Subcutaneous abdominal adipose tissue (tissue), 5 donors: ENCODE measurements at regions not wholly inside any gene's neighbourhood (a gene's known extent, or its start where the extent isn't known, plus 50 kb on each side); places are given as distances from the start of the nearest gene placed in this dataset.

ENCODE experiments used
- H3K27ac ChIP-seq: one replicate; pipeline ENCODE4 v1.7.0; 2013; ENCODE audit warnings: low read depth, mild to moderate bottlenecking, inconsistent platforms, low read length, moderate library complexity
- H3K27me3 ChIP-seq, 5 donors: one replicate each; pipeline ENCODE4 v1.7.0; 2013; ENCODE audit warnings: low read length in 5 of 5, inconsistent platforms in 1 of 5; ENCODE audit not compliant: control insufficient read depth in 5 of 5, insufficient read depth in 4 of 5
- H3K36me3 ChIP-seq, 5 donors: one replicate each; pipeline ENCODE4 v1.7.0; 2013; ENCODE audit warnings: low read length in 5 of 5; ENCODE audit not compliant: control insufficient read depth in 5 of 5, insufficient read depth in 5 of 5
- H3K4me1 ChIP-seq, 5 donors: one replicate each; pipeline ENCODE4 v1.7.0; 2013; ENCODE audit warnings: low read length in 5 of 5, mild to moderate bottlenecking in 3 of 5, moderate library complexity in 1 of 5; ENCODE audit not compliant: control insufficient read depth in 5 of 5, insufficient read depth in 5 of 5
- H3K4me3 ChIP-seq, 5 donors: one replicate each; pipeline ENCODE4 v1.7.0; 2013; ENCODE audit warnings: low read length in 5 of 5, low read depth in 1 of 5
- H3K9ac ChIP-seq, 5 donors: one replicate each; pipeline ENCODE4 v1.7.0; 2013; ENCODE audit warnings: low read length in 5 of 5, mild to moderate bottlenecking in 4 of 5, moderate library complexity in 3 of 5
- H3K9me3 ChIP-seq, 5 donors: one replicate each; pipeline ENCODE4 v1.7.0; 2013; ENCODE audit warnings: low read length in 5 of 5; ENCODE audit not compliant: control insufficient read depth in 5 of 5
- donor health status: healthy.
- donor health status: healthy.
- donor health status: healthy.
- donor health status: healthy.
- donor health status: healthy.

GRCh38 chr7:12090757-12091221, 120.3 kb upstream of the TMEM106B start:
- H3K9ac ChIP-seq = no peak overlapping the region
- no peak overlapping the region for H3K27ac ChIP-seq
- H3K4me1 ChIP-seq = no peaks in the 10 kb centered on the region
- H3K36me3 ChIP-seq = no peaks in the 10 kb centered on the region
- peaks cover 0 to 8% (median 0%) of the 10 kb centered on the region in 5 donors for H3K9me3 ChIP-seq
- no peak overlapping the region for H3K4me3 ChIP-seq
- H3K27me3 ChIP-seq = no peaks in the 10 kb centered on the region

- Histone ChIP-seq H3K4me1 (no peaks in the 10 kb centered on the region), H3K27me3 (no peaks in the 10 kb centered on the region), H3K36me3 (no peaks in the 10 kb centered on the region), H3K4me3 (no peak overlapping the region), H3K27ac (no peak overlapping the region), H3K9ac (no peak overlapping the region), H3K9me3 (peaks cover 0 to 8% (median 0%) of the 10 kb centered on the region in 5 donors)
Observed at GRCh38 chr7:12091231-12091630, 119.9 kb upstream of the TMEM106B start.

DNA sequence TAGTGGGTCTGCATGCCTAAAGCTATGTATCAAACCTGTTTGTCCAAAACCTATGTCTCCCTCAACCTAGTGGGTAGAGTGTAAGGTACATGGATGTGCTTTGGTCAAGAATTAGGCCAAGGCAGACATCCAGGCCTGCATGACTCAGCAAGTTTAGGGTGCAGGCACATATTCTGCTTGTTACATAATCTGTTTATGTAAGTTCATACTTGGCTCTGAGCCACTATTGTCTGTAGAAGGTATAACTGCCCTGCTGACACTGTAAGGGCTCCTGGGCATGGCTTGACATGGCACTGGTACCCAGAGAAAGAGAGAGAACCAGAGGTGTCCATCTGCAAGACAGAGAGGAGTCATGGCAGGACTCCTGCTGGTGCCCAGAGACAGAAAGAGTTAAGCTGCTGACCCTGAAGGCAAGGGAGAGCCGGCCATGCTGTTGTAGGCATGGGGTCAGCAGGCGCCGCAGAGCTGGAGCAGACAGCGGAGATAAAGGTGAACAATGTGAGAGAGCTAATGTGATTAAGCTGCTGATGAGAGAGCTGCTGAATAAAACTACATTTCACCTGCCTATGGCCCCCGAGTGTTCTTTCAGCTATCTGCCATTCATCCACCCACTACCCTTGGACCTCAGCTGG, 118.5 kb upstream of the TMEM106B start:
- Histone ChIP-seq H3K27me3 (no peaks in the 10 kb centered on the region), H3K4me1 (no peaks in the 10 kb centered on the region), H3K9ac (no peak overlapping the region), H3K9me3 (peaks cover 0 to 4% (median 0%) of the 10 kb centered on the region in 5 donors), H3K4me3 (no peak overlapping the region), H3K27ac (no peak overlapping the region), H3K36me3 (no peaks in the 10 kb centered on the region)

- H3K4me3 ChIP-seq = no peak overlapping the region
Observed at GRCh38 chr7:12093365-12093764, 117.7 kb upstream of the TMEM106B start.

GRCh38 chr7:12094365-12094921, 116.7 kb upstream of the TMEM106B start:
- no peak overlapping the region for H3K4me3 ChIP-seq
- H3K27ac ChIP-seq = no peak overlapping the region
- H3K4me1 ChIP-seq = no peaks in the 10 kb centered on the region
- no peaks in the 10 kb centered on the region for H3K27me3 ChIP-seq
- no peaks in the 10 kb centered on the region for H3K36me3 ChIP-seq
- H3K9me3 ChIP-seq = peaks cover 0 to 4% (median 0%) of the 10 kb centered on the region in 5 donors
- no peak overlapping the region for H3K9ac ChIP-seq

More at GRCh38 chr7:12093365-12093764, 117.7 kb upstream of the TMEM106B start:
- Histone ChIP-seq H3K27ac (no peak overlapping the region), H3K4me1 (no peaks in the 10 kb centered on the region), H3K27me3 (no peaks in the 10 kb centered on the region), H3K36me3 (no peaks in the 10 kb centered on the region), H3K9me3 (peaks cover 0 to 4% (median 0%) of the 10 kb centered on the region in 5 donors), H3K9ac (no peak overlapping the region)

GRCh38 chr7:12102126-12102525, 109.0 kb upstream of the TMEM106B start:
- Histone ChIP-seq H3K9ac (no peak overlapping the region), H3K27ac (no peak overlapping the region), H3K9me3 (peaks cover 0 to 2% (median 0%) of the 10 kb centered on the region in 5 donors), H3K27me3 (no peaks in the 10 kb centered on the region), H3K36me3 (no peaks in the 10 kb centered on the region), H3K4me1 (no peaks in the 10 kb centered on the region), H3K4me3 (no peak overlapping the region)

- no peaks in the 10 kb centered on the region for H3K27me3 ChIP-seq
- H3K27ac ChIP-seq = no peak overlapping the region
Observed at GRCh38 chr7:12102527-12102926, 108.6 kb upstream of the TMEM106B start.

GRCh38 chr7:12103948-12104347, 107.1 kb upstream of the TMEM106B start:
- no peak overlapping the region for H3K4me3 ChIP-seq
- no peak overlapping the region for H3K9ac ChIP-seq

More at GRCh38 chr7:12102527-12102926, 108.6 kb upstream of the TMEM106B start:
- H3K9me3 ChIP-seq = peaks cover 0 to 2% (median 0%) of the 10 kb centered on the region in 5 donors
- no peaks in the 10 kb centered on the region for H3K4me1 ChIP-seq
- H3K36me3 ChIP-seq = no peaks in the 10 kb centered on the region
- no peak overlapping the region for H3K9ac ChIP-seq
- H3K4me3 ChIP-seq = no peak overlapping the region

GRCh38 chr7:12107381-12107780, 103.7 kb upstream of the TMEM106B start:
- Histone ChIP-seq H3K36me3 (no peaks in the 10 kb centered on the region), H3K9ac (no peak overlapping the region), H3K4me1 (peaks cover 0 to 10% (median 9%) of the 10 kb centered on the region in 5 donors), H3K27ac (no peak overlapping the region), H3K9me3 (no peaks in the 10 kb centered on the region), H3K27me3 (peaks cover 0 to 11% (median 8%) of the 10 kb centered on the region in 5 donors), H3K4me3 (no peak overlapping the region)

More at GRCh38 chr7:12103948-12104347, 107.1 kb upstream of the TMEM106B start:
- H3K27ac ChIP-seq = no peak overlapping the region
- peaks cover 0 to 2% (median 0%) of the 10 kb centered on the region in 5 donors for H3K9me3 ChIP-seq
- H3K4me1 ChIP-seq = no peaks in the 10 kb centered on the region
- no peaks in the 10 kb centered on the region for H3K27me3 ChIP-seq
- H3K36me3 ChIP-seq = no peaks in the 10 kb centered on the region

DNA sequence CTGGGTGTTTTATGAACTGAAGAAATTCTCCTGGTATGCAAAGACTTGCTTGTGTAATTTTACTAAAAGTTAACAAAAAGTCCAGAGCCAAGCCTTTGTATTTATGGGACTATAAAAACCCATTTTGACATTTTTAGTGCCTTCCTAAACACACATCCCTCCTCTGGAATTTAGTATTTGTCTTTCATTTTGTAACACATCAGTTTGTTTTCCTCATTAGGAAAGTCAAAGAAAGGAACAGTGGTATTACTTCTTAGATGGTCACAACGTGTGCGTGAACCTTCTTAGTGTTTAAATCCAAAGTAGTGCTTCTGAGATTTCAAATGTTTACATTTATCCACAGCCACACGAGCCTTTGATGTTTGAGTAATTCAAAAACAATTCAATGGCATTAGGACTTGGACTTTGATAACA, 103.2 kb upstream of the TMEM106B start:
- H3K27me3 ChIP-seq = peaks cover 0 to 11% (median 8%) of the 10 kb centered on the region in 5 donors
- H3K9ac ChIP-seq = no peak overlapping the region
- H3K4me1 ChIP-seq = peaks cover 0 to 10% (median 9%) of the 10 kb centered on the region in 5 donors
- no peak overlapping the region for H3K27ac ChIP-seq
- no peak overlapping the region for H3K4me3 ChIP-seq
- no peaks in the 10 kb centered on the region for H3K9me3 ChIP-seq
- no peaks in the 10 kb centered on the region for H3K36me3 ChIP-seq
